ENCODE measurements at regions not wholly inside any gene's neighbourhood (a gene's known extent, or its start where the extent isn't known, plus 50 kb on each side); places are given as distances from the start of the nearest gene placed in this dataset.

- Histone ChIP-seq H3K9me1 (replicated peaks; ENCODE audit: control insufficient read depth, extremely low read depth, insufficient read depth, low read length) (no peaks in the 10 kb centered on the region), H3K27ac (ENCODE audit: insufficient read depth, low read depth, low read length) (no peak overlapping the region), H3K4me1 (ENCODE audit: control insufficient read depth, extremely low read depth, insufficient read depth, low read length) (no peaks in the 10 kb centered on the region), H3K79me2 (ENCODE audit: control insufficient read depth, insufficient read depth, low read length) (no peaks in the 10 kb centered on the region), H3K4me3 (replicated peaks in 1 of 3; ENCODE audit: insufficient read depth in 1 of 3, low read depth in 1 of 3, low read length in 3 of 3) (no peak overlapping the region), H2AFZ (ENCODE audit: low read depth, low read length) (no peak overlapping the region), H3K9me3 (replicated peaks; ENCODE audit: control insufficient read depth, insufficient read depth, low read length) (no peaks in the 10 kb centered on the region), H3K9ac (replicated peaks; ENCODE audit: extremely low read depth, insufficient read depth, low read length) (no peak overlapping the region), H3K4me2 (ENCODE audit: insufficient read depth, low read length) (no peak overlapping the region), H3K27me3 (ENCODE audit: control insufficient read depth in 2 of 2, insufficient read depth in 2 of 2, low read length in 2 of 2) (peaks cover 4 to 7% of the 10 kb centered on the region in 2 experiments), H4K20me1 (replicated peaks; ENCODE audit: control insufficient read depth, extremely low read depth, insufficient read depth, low read length) (no peaks in the 10 kb centered on the region), H3K36me3 (ENCODE audit: control insufficient read depth in 2 of 2, extremely low read depth in 1 of 2, insufficient read depth in 2 of 2, low read length in 2 of 2) (no peaks in the 10 kb centered on the region)
- dilution Hi-C loops (cut with MboI; ENCODE audit: extremely low pct_ligation_motif_present, low sequenced_read_pairs) (no loop called here), intact Hi-C loops (cut with micrococcal nuclease) (no loop called here)
- POLR2A ChIA-PET = no interaction called here
- CTCF ChIA-PET = no interaction called here
- TF ChIP-seq EZH2 (IDR thresholded peaks at IDR 0.05; ENCODE audit: borderline replicate concordance, low read depth, low read length, severe bottlenecking) = no peak
- no peak for TF ChIP-seq MYC (IDR thresholded peaks at IDR 0.05; ENCODE audit: low read depth, low read length)
- no peak for TF ChIP-seq POLR2A (IDR thresholded peaks at IDR 0.05; ENCODE audit: low read depth, low read length)
- TF ChIP-seq FOS (IDR thresholded peaks at IDR 0.05; ENCODE audit: borderline replicate concordance, insufficient read depth, low read length) = no peak
- no peak for TF ChIP-seq GATA2 (IDR thresholded peaks at IDR 0.05; ENCODE audit: insufficient read depth, insufficient read length, low read depth, low read length)
- TF ChIP-seq CTCF (IDR thresholded peaks at IDR 0.05; ENCODE audit: extremely low read depth in 1 of 2, insufficient read depth in 1 of 2, low read depth in 1 of 2, low read length in 2 of 2) = no peak
- TF ChIP-seq JUN (IDR thresholded peaks at IDR 0.05; ENCODE audit: borderline replicate concordance, insufficient read depth, insufficient read length, low read depth) = no peak
- no peak for TF ChIP-seq MAX (IDR thresholded peaks at IDR 0.05; ENCODE audit: insufficient read depth, insufficient read length)
- TF ChIP-seq POLR2AphosphoS5 (IDR thresholded peaks at IDR 0.05; ENCODE audit: insufficient read depth, low read depth, low read length) = no peak
- BruUV-seq (replicated peaks) = no TSS peak
- FAIRE-seq (no peak), DNase-seq (ENCODE audit: low read depth, low spot score) (no peak)
These were observed 109.5 kb upstream of the ADRA1D start for GRCh38 chr20:4358552-4358951.
